Retina (tissue), 1 donor: ENCODE measurements at regions not wholly inside any gene's neighbourhood (a gene's known extent, or its start where the extent isn't known, plus 50 kb on each side); places are given as distances from the start of the nearest gene placed in this dataset.
A peak's percentile ranks its signal among the peaks of the same experiment; 100 is the strongest.

Source experiments
- DNase-seq: peaks from one replicate; pipeline ENCODE4 v3.0.0-alpha.2; 2016

DNA sequence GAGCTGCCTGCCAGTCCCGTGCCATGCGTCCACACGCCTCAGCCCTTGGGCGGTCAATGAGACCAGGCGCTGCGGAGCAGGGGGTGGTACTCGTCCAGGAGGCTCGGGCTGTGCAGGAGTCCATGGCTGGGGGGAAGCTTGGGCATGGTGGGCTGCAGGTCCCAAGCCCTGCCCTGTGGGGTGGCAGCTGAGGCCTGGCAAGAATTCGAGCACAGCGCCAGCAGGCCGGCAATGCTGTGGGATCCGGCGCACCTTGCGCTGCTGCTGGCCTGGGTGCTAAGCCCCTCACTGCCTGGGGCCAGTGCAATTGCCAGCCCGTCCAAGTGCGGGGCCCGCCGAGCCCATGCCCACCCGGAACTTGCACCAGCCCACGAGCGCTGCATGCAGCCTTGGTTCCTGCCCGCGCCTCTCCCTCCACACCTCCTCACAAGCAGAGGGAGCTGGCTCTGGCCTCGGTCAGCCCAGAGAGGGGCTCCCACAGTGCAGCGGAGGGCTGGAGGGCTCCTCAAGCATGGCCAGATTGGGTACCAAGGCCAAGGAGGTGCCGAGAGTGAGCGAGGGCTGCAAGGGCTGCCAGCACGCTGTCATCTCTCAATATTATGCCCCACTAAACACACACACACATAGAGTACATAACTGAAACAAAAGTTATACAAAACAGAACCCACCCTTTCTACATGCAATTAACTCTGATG is 307.7 kb downstream of the LMO4 start:
- no peak for DNase-seq

DNA sequence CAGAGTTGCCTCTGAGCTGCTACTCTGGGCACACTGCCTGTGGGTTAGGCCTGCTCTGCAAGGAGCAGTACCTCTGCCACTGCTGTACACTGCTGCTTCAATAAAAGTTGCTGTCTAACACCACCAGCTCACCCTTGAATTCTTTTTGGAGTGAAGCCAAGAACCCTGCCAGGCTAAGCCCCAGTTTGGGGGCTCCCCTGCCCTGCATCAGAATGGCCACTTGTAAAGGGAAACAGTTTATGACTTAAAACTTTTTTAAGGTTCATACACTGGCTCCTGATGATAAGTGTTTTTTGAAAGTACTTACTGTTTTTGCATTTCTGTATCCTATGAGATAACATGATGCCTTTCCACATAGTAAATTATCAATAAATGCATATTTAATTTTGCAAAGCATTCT is 310.0 kb downstream of the LMO4 start:
- DNase-seq, result no peak

DNA sequence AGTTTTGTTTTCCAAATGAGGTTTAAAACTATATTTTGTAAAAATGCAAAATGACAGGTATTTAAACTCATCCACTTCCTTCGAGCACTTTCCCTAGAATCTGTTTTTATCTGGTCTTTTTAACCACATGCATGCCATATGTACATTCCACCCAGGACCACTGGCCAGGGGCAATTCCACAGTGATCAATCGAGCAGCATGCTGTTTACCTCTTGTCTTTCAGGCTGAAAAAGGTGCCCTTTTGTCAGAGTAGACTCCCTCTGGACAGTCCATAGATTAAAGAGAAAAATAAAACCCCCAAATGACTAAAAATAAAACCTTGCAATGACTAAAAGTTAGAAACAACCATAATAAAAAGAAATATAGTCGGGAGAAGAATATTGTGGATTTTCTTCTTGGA is 313.3 kb downstream of the LMO4 start:
- no peak for DNase-seq

DNA sequence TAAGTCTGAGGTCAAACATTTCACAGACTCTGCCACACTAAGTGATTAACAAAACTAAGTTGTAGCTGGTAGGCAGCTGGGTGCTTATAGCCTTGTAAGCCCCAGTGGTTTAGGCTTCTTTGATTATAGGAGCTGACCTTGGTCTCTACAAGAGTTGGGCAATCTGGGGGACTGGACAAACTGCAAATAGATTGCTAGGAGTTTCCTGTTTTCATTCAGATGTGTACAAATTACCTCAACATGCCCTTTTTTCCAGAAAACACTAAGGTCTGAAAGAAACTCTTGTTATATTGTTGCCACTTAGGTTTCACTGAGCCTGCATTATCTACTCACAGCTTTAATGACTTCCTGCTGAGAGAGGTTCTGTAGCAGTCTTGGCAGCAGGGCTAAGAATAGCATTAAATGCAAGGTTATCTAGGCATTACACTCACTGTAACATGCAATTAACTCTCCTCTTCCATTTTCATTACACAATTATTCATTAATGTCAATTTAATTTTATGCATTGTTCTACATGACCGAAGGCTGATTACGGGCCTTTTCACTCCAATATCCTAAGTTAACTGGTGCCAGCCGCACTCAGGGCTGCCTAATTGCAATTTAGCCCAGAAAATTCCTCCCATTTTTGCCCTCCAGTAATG is 314.0 kb downstream of the LMO4 start:
- peak; percentile 51 for DNase-seq

DNA sequence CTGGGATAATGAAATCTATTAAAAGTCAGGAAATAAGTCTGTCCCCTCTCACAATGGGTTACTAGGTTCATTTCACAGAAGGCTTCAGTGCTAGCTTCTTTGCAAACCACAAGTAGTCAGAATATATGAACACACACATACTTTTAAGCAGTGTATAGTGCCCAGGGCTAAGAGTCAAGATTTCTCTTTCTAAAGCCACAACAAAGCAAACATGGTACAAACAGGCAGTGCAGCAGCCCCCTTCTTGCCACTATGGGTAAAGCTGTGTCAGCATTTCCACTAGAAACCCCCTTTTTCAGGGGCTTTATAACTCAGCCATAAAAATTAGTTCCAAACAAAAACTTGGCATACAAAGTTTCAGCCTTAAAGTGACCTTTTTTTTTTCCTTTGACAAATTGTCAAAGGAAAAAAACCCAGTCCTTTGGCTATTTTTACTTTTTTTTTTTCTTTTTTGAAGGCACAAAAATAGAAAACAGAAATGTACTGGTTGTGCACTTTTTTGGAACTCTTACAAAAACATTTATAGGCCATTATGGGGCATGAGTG is 315.4 kb downstream of the LMO4 start:
- DNase-seq, result peak; percentile 27

DNA sequence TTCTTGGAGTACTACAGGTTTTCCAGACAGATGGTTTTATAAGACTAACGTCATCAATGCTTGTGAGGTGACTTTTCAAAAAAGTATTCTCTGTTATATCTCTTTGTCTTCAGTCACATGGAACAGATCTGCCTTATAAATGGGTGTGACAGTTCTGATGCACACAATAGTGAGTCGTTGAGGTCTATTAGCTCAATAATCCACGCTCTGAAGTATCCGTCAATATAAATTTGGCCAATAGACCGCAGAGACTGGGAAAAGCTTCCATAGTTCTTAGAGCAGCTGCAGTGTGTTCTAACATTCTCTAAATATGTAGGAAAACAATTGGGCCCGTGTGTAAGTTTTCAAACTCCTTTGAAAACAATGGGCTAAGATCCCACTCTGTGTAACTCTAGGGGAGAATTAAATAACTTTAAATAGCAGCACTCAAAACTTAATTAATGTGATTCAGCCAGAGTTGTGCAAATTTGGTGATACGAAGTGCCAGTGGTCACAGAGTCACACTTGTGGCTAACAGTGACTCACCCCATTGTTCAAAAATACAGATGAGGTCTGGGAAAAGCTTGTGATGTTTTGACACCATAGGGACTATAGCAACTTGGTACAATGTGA is 316.0 kb downstream of the LMO4 start:
- peak; percentile 59 for DNase-seq

DNA sequence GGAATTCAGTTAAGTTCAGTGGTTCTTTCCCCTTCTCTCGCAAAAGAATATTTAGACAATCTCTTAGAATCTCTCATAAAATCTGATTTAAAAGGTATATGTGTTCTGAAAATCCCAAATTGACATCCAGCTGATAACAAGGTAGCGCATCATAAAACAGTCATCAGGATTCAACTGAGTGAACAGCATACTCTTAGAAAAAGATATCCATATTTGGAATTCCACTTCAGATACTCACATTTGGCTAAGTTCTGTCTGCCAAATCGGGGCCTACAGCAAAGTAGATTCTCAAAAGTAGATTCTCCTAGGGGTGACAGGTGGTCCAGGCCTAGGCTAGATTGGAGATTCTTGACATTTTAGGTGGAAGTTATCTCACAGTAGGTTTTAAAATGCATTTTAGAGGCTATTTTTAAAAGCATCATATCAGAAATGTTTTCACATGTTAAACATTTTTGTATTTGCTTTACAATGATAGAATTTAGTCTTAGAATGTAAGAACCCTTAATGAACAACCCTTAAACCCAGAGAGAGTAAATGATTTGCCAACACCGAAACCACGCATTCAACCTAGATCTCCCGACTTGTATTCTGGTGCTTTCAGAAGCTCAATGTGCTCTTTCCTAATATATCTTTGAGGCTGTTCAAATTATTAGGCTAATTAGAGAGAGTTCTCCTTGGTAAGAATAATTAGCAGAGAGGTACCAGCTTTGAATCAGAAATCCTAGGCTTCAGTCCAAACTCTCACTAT is 318.9 kb downstream of the LMO4 start:
- no peak for DNase-seq

DNA sequence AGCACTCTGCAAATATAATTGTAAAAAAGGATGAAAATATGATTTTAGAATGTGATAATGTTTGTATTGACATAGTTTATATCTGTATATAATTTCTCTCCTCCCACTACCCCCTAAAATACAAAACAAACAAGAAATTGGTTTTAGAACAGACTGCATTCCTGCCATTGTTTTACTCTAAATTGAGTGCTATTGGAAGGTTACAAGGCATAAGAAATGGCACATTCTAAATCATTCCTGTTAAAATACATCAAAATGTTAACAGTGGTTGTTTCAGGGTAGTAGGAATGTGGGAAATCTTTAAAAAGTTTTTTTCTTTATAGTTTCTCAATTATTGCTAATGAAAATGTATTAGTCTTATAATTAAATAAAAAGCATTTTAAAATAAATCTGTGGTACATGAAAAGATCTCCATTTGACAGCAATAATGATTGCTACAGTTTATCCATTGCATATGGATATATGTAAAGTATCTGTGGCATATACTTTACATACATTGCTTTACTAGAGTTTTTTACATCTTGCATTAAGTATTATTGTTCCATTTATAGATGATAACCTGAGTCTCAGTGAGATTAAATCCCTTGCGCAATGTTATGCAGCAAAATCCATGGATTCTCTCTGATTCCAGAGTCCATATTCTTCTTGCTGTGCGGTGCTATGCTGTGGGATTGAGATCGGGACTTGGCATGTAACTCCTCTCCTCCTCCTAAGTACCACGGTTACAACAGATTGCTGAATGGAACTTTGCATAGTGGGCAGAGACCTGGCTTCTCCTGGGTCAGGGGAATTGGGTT is 319.8 kb downstream of the LMO4 start:
- no peak for DNase-seq

DNA sequence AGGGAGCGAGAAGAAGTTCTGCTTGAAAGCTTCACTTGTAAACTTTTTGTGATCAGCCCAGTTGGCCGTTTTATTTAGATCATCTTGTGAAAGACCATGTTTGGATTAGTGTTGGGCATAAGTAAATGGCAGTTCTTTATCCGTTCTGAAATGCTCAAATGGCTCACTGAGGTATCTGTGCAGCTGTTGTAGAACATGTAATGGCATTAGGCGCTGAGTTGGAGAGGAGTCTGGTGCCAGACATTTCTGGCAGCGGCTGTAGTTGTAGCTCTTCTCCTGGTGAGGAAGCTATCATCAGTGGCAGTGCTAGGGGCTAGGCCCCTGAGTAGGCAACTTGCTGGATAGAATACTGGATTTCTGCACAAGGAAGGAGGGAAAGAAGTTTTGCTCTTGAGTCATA is 321.6 kb downstream of the LMO4 start:
- no peak for DNase-seq

DNA sequence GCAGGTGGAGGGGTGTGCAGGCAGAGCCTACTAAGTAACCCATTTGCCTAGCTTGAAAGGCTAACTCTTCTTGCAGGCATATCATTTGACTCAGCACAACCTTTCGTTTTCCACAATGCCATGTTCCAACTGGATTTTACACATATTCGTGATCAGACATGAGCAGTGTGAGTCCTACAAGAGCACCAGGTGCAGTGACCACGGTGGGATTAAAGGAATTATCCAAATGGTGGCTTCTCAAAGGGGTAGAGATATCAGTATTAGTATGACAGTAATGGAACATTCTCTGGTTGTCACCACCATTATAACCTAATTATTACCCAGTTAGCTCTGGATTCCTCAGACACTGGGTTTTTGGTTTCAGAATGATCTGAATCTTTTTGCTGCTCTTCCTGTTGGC is 323.5 kb downstream of the LMO4 start:
- DNase-seq, result no peak

DNA sequence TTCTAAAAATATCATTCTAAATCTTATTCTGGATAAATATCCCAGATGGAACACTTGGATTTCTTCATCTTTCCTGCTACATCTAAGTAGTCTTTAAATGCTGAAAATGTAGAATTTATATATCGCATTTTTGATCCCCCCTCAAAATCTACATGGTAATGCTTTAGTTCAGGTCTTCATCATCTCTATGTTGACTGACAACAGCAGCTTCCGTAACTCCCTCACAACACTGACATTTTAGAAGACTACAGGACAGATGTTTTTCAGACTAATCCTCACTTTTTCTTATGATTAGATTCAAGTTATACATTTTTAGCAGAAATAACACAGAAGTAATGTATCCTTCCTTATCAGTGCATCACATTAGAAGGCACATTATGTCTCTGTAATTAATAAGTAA is 336.5 kb downstream of the LMO4 start:
- no peak for DNase-seq

DNA sequence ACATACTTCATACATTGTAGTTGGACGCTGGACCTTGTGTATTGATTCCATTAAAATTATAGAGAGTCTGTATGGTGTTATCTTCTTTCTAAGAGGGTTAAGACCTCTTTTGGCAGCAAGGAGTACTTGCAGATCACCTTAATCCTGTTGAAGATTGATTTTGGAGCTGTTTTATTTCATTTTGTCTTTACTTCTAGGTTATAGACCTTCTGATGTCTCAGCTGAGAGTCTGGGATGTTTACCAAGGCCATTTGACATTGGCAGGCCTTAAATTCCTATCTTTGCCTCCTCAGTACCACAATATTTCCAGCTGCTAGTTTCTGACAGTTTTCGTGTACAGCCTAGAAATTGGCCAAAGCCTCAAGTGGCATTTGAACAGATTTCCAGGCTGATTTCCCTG is 338.0 kb downstream of the LMO4 start:
- DNase-seq, result no peak

DNA sequence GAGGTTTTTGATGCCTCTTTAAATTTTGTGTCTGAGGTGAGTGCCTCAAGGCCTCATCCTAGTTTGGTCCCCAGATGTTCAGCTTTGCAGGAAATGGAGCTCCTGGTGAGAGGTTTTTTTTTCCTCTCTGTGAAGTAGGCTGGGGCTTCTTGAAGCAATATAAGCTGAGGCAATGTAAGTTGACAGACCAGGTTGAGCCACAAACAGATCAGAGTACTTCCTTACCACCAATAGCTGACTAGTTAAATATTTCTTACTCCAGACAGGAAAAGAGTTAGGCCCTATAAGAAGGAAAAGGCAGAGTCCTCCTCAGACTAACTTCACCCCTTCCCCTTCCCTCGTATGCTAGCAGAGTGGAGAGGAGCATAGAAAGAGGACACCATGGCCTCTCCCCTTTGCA is 341.0 kb downstream of the LMO4 start:
- DNase-seq, result no peak

DNA sequence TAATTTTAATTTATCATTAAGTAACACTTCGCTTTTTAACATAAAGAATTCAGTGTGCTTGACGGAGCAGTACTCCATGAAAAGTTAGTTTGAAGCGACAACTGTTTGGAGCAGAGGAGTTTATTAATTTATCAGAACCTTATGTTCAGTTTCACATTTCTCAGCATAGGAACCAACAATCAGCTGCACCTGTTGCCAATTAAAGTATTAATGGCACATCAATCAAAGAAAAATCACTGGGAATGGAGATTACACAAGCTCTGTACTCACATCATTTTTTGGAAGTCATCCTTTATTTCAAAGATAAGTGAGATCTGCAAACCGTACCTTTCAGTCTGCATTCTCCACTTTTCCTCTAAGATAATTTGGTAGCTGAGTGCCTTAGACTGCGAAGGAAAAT is 344.6 kb downstream of the LMO4 start:
- no peak for DNase-seq

DNA sequence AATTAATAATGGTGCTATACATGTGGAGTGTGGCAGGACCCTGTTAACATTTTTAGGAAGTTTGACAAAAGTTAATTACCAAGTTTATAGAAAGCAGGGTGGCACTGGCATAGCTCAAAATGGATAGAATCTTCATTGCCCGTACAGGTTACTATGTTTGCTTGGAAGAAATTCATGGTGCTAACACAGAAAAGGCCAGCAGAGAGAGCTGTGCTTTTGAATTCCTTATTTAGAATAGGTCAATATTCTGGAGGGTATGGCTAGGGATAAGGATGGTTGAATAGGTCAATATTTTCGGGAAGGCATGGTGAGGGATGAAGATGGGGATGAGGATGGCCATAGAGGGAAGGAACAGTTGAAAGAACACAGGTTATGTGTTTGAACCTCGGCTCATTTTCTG is 345.1 kb downstream of the LMO4 start:
- DNase-seq, result no peak

DNA sequence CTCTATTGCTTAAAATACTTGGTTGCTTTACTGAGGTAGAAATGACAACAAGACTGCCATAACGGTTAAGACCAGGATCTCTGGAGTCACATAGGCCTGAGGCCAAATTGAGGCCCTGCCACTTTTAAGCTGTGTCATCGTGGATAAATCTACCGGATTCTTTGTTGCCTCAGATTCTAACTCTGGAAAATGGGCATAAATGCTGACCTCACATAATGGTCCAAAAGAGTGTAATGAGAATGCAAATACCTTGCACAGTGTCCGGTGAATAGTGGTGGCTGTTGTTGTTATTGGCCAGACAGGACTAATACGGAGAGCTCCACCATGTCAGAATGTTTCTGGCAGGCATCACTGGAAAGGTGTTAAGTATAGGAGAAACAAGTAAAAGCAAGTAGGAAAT is 346.1 kb downstream of the LMO4 start:
- DNase-seq, result no peak

DNA sequence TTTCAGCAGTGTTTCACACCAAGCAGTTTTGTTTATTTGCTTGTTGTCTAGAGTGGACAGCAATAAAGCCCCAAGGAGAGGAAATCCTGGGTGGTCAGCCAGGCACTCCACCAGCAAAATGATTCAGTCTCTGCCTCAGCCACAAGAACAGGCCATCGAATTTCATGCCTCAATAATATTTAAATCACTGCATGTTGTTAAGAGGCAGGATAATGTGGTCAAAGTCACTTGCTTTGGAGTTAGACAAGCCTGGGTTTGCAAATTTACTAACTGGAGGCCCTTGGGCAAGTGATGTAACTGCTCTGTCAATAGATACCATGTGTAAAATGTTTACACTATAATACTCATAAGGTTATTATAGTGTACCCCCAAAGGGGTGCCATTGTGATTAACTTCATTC is 349.6 kb downstream of the LMO4 start:
- no peak for DNase-seq

DNA sequence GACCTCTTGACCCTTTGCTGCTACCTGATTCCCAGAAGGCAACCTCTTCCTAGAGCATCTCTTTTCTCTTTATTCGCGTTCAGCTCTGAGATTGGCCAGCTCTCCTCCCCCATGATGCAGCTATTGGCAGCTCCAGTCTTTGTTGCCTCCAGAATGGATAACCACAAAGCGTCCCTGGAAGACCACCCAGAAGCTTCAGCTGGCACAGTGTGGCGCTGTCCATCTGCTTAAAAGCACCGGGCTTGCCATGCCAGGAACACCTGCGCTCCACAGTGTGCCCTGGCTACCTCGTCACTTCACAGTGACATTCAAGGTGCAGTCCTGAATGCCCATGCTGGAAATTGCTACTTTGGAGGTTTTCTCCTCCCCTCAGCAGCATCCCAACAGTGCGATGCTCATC is 353.9 kb downstream of the LMO4 start:
- DNase-seq, result peak; percentile 28

DNA sequence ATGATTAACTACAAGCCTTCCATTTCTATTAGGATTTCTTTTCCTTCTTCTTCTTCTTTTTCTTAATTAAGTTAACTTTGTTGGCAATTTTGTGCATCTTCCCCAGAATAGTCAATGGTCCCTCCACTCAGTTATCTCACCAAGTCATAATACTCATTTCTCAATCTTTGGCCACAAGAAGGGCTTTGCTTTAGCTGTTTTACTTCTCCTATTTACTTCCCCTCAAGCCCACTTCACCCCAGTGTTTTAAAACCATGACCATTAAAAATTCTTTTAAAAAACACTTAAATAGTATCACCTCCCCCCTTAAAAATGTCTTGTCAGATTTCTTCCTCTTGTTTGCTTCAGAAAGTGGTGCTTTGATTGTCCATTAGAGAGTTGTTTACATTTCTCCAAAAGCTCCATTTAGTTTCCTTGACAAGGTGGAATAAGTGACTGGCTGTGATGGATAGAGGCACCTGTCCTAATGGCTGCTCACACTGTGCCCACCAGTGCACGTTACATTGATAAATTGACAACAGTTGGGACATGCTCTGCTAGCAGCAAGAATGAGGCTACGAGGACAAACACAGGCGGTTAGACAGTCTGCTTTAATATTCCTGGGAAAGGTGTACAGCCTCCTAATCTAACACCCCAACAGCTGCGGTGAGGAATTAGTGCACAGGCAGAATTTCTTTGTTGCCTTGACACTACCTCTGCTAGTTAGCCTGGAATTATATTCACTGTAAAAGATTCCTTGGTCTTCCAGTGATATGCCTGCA is 354.7 kb downstream of the LMO4 start:
- DNase-seq, result peak; percentile 37

DNA sequence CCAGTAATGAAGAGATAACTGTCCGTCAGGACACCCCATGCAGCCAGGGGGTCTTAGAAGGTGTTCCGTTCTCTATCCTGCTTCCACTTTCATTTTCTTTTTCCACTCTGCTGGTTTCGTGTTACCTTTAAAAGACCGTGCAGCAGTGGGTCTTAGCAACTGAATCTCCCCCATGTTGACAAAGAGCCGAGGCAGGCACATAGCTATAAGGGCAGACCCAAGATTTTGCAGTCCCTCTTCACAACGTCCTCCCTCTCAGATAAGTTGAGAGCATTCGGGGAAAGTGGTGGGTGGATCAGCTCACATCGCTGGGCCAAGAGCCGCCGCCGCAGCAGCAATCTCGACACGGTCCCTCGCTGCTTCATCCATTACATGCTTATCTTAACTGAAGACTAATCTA is 355.5 kb downstream of the LMO4 start:
- DNase-seq, result peak; percentile 62

DNA sequence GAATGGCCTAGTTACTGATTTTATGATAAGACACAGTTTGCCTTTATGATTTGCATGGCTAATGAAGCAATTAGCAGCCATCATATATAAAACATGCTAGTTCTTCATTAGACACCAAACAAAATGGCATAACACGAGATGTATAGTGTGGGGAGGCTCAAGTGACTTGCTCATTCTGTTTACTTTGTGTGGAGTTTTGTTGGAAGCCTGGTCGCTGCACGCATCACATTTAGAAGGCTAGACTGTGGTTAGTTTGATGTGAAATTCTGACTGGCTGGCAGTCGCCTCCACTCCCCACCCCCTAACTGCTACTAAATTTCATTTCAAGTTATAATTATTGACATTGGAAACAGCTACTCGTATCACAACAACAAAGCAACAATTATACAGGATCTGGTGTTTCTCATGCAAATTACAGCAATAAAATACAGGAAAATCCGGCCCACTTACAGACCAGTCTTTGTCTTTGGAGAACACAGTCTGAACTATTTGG is 356.1 kb downstream of the LMO4 start:
- DNase-seq, result peak; percentile 46
